AG04450 (cell line): ENCODE measurements at regions not wholly inside any gene's neighbourhood (a gene's known extent, or its start where the extent isn't known, plus 50 kb on each side); places are given as distances from the start of the nearest gene placed in this dataset.
"Not testable (repeated sequence)": the region's sequence is repeated elsewhere in the genome, so short reads cannot be mapped to it uniquely, and the experiment has no call there.

Source experiments
- CTCF ChIA-PET: fragments of 300-600, 350-600 bp; formaldehyde crosslinking; extraction: SDS; loops from one replicate; lab custom pipeline; 2022; ENCODE audit warnings: antibody characterized with exemption, inconsistent platforms; lab: Charles Lee
- POLR2A ChIA-PET: fragments of 350-600 bp; formaldehyde crosslinking; extraction: SDS; loops from one replicate; lab custom pipeline; 2021; ENCODE audit warnings: antibody characterized with exemption, inconsistent platforms; lab: Yijun Ruan, JAX
- DNase-seq: peaks from one replicate; pipeline ENCODE4 v3.0.0-alpha.2; 2011; ENCODE audit warnings: low read depth, low spot score
- H3K27ac ChIP-seq: one replicate; pipeline ENCODE4 v1.5.1; 2012; ENCODE audit warnings: low read depth, low read length, control low read depth
- H3K27me3 ChIP-seq: one replicate; pipeline ENCODE4 v1.6.0; 2012; ENCODE audit warnings: low read length; ENCODE audit not compliant: control insufficient read depth, insufficient read depth
- H3K4me3 ChIP-seq: 2 replicates; pipeline ENCODE4 v1.5.1; 2011; ENCODE audit warnings: mild to moderate bottlenecking, low read depth, low read length, control low read depth
- H3K9me3 ChIP-seq: 2 replicates; pipeline ENCODE4 v1.5.1; 2012; ENCODE audit warnings: low read length; ENCODE audit not compliant: control insufficient read depth, insufficient read depth
- TF ChIP-seq, protein P1 (sequence below): IDR thresholded peaks from 2 replicates; pipeline ENCODE4 v1.5.1; 2011; ENCODE audit warnings: low read depth, low read length, control low read depth, inconsistent platforms

DNA sequence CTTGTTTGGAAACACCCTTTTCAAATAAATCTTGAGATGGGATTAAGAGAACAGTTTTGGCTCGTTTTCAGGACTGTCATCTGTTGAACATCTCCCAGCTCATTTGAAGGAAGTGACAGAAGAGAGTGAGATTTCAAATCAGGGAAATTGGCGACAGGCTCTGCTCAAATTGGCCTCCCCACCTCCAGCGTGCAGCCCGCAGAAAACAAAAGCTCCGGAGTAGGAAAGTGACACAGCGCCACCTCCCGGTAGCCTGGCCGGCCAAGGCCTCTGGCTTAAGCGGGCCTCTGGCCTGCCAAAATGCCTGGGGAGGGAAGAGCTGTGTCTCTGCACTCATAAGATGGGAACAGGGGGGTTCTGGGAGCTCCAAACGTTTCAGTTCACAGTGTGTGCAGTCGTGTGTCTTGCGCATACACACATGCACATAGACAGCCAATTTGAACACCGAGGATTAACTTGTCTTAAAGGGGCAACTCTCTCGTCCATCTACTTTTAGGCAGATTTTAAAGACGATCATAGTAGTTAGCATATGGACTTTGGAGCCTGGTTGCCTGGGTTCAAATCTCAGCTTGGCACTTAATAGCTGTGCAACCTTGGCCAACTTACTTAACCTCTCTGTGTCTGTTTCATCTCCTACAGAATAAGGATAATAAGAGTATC lies 132.7 kb upstream of the RCN1 start:
- Histone ChIP-seq H3K27ac (no peak overlapping the region), H3K27me3 (no peaks in the 10 kb centered on the region), H3K9me3 (no peaks in the 10 kb centered on the region), H3K4me3 (no peak overlapping the region)
- ChIA-PET POLR2A (no interaction called here), CTCF (interaction anchor here (0.5 to 4.0 kb wide), 66 partner anchors 8 to 1671 kb away, joined by 3 to 34 read pairs (median 4); no protein-coding TSS in a partner anchor)
- no peak for DNase-seq
- TF ChIP-seq, protein P1, sequence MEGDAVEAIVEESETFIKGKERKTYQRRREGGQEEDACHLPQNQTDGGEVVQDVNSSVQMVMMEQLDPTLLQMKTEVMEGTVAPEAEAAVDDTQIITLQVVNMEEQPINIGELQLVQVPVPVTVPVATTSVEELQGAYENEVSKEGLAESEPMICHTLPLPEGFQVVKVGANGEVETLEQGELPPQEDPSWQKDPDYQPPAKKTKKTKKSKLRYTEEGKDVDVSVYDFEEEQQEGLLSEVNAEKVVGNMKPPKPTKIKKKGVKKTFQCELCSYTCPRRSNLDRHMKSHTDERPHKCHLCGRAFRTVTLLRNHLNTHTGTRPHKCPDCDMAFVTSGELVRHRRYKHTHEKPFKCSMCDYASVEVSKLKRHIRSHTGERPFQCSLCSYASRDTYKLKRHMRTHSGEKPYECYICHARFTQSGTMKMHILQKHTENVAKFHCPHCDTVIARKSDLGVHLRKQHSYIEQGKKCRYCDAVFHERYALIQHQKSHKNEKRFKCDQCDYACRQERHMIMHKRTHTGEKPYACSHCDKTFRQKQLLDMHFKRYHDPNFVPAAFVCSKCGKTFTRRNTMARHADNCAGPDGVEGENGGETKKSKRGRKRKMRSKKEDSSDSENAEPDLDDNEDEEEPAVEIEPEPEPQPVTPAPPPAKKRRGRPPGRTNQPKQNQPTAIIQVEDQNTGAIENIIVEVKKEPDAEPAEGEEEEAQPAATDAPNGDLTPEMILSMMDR: peak; percentile 85

DNA sequence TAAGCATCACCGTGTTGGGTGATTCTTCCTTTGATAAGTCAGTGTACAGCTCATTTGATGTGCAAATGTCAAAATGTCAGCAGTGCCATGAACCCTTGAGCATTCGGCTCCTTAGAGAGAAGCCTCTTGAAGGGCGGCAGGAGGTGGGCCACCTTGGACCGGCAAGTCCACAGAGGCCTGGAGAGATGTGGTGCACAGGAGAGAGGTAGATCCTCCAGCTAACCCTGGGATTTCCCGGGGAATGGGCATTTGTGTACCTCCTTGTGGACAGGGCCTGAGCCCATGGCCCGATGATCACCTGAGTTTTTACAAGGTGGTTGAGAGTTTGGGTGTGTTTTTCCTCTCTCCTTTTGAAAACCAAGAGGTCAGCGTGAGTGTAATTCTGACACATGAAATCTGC lies 133.2 kb upstream of the RCN1 start:
- CTCF ChIA-PET: interaction anchor here (0.7 to 4.0 kb wide), 55 partner anchors 8 to 852 kb away, joined by 3 to 34 read pairs (median 4); no protein-coding TSS in a partner anchor
- POLR2A ChIA-PET: no interaction called here
- TF ChIP-seq, protein P1: no peak

DNA sequence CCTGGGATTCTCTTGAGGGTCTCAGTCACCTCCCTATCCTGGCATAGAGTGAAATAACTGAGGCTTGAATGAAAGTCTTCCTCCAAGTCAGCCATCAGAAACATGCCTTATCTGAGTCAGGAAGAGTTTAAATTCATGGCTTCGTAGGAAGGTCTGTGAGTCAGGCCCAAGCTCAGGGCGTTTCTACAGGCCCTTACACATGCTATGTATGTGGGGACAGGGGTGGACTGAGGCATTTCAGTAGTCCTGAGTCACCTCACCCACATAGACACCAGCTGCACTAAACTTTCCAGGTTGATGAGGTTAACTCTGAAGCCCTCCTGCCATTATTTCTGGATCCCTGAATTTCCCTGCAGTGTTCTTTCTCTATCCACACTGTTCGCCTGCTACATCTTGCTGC lies 134.6 kb upstream of the RCN1 start:
- TF ChIP-seq, protein P1: no peak
- CTCF ChIA-PET: interaction anchor here (1.0 to 1.4 kb wide), 2 partner anchors 9 to 13 kb away, joined by 3 read pairs; no protein-coding TSS in a partner anchor
- DNase-seq: no peak

More for the DNA sequence above, 133.2 kb upstream of the RCN1 start:
- no peak overlapping the region for H3K4me3 ChIP-seq
- no peaks in the 10 kb centered on the region for H3K27me3 ChIP-seq
- H3K9me3 ChIP-seq: no peaks in the 10 kb centered on the region
- no peak for DNase-seq
- no peak overlapping the region for H3K27ac ChIP-seq

DNA sequence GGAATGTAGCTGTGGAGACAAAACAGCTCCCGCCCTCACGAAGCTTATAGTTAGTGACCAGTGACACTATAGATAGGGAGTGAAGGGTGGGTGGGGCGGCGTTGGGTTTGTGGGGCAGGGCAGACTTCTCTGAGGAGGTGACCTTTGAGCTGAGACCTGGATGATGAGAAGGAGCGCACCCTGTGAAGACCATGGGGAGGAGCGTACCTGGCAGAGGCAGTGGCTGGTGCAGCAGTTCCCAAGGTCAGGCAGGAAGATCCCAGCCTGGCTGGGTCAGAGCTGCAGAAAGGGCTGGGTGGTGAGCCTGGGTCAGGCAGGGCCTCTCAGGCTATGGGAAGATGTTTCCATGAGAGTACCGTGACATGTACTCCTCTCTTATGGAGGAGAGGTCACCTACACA lies 135.0 kb upstream of the RCN1 start:
- POLR2A ChIA-PET: no interaction called here
- H3K27me3 ChIP-seq: no peaks in the 10 kb centered on the region
- CTCF ChIA-PET: interaction anchor here (1.0 to 1.4 kb wide), 2 partner anchors 8 to 13 kb away, joined by 3 read pairs; no protein-coding TSS in a partner anchor
- H3K27ac ChIP-seq: no peak overlapping the region
- DNase-seq: no peak
- no peak overlapping the region for H3K4me3 ChIP-seq
- H3K9me3 ChIP-seq: no peaks in the 10 kb centered on the region
- TF ChIP-seq, protein P1: no peak

More for the DNA sequence above, 134.6 kb upstream of the RCN1 start:
- Histone ChIP-seq H3K4me3 (no peak overlapping the region), H3K9me3 (no peaks in the 10 kb centered on the region), H3K27ac (no peak overlapping the region), H3K27me3 (no peaks in the 10 kb centered on the region)
- POLR2A ChIA-PET: no interaction called here

DNA sequence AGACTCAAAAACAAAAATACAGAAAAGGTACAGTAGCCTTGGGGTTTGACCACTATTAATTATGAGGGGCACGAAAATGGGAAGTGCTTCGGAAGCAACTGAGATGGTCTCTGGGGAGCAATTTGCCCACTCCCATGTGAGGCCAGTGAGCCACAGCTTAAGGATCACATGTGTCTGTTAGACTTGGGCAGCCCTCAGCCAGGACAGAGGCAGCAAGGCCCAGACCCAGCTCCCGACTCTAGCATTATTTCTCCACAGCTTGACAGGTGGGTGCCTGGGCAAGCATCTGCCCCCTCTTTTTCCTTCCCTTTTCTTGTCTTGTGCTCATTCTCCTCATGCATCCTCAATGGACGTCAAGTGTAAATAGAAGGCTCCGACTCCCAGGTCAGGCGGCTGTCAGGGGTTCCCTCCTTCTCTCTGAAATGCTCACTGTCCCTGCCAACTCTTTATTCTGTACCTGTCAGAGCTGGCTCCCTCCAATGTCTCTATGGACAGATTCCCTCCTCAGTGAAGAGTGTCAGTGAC lies 137.0 kb upstream of the RCN1 start:
- CTCF ChIA-PET: no interaction called here
- no peak overlapping the region for H3K4me3 ChIP-seq
- H3K9me3 ChIP-seq: no peaks in the 10 kb centered on the region
- POLR2A ChIA-PET: no interaction called here
- H3K27ac ChIP-seq: no peak overlapping the region
- DNase-seq: no peak
- H3K27me3 ChIP-seq: no peaks in the 10 kb centered on the region
- TF ChIP-seq, protein P1: no peak

DNA sequence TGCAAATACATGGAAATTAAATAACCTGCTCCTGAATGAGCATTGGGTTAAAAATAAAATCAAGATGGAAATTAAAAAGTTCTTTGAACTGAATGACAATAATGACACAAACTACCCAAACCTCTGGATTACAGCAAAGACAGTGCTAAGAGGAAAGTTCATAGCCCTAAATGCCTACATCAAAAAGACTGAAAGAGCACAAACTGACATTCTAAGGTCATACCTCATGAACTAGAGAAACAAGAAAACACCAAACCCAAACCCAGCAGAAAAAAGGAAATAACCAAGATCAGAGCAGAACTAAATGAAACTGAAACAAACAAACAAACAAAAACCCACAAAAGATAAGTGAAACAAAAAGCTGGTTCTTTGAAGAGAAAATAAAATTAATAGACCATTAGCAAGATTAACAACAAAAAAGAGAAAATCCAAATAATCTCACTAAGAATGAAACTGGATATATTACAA lies 138.6 kb upstream of the PAX6 start:
- POLR2A ChIA-PET: not testable (repeated sequence)
- CTCF ChIA-PET: interaction anchor here (1.2 kb wide), 1 partner anchor 9 kb away, joined by 4 read pairs; no protein-coding TSS in a partner anchor

More for the DNA sequence above, 138.6 kb upstream of the PAX6 start:
- H3K27me3 ChIP-seq, DNase-seq, H3K27ac ChIP-seq, H3K4me3 ChIP-seq, H3K9me3 ChIP-seq: not testable (repeated sequence)
